Neural progenitor cell (in vitro differentiated cells): ENCODE measurements at regions not wholly inside any gene's neighbourhood (a gene's known extent, or its start where the extent isn't known, plus 50 kb on each side); places are given as distances from the start of the nearest gene placed in this dataset.
"Not testable (repeated sequence)": the region's sequence is repeated elsewhere in the genome, so short reads cannot be mapped to it uniquely, and the experiment has no call there.

ENCODE experiments used
- DNase-seq: peaks from one replicate; pipeline ENCODE4 v3.0.0-alpha.2; 2016; ENCODE audit warnings: low spot score
- H2AFZ ChIP-seq: fragments of 200-600 bp; sonication (generic); replicated peaks from 2 replicates; pipeline ENCODE4 v1.6.1; 2016; ENCODE audit warnings: antibody characterized with exemption
- H3F3A ChIP-seq: fragments of 200-600 bp; sonication (generic); 2 replicates; pipeline ENCODE4 v1.6.1; 2016; ENCODE audit warnings: antibody characterized with exemption, low read depth
- H3K27ac ChIP-seq: fragments of 200-600 bp; sonication (generic); 2 replicates; pipeline ENCODE4 v1.5.1; 2016; ENCODE audit warnings: mild to moderate bottlenecking
- H3K27me3 ChIP-seq: fragments of 200-600 bp; sonication (generic); 2 replicates; pipeline ENCODE4 v1.6.1; 2016; ENCODE audit warnings: mild to moderate bottlenecking, moderate library complexity
- H3K36me3 ChIP-seq: fragments of 200-600 bp; sonication (generic); 2 replicates; pipeline ENCODE4 v1.5.1; 2016
- H3K4me1 ChIP-seq: fragments of 200-600 bp; sonication (generic); 2 replicates; pipeline ENCODE4 v1.6.1; 2016; ENCODE audit warnings: mixed run types
- H3K4me2 ChIP-seq: fragments of 200-600 bp; sonication (generic); 2 replicates; pipeline ENCODE4 v1.6.1; 2016
- H3K4me3 ChIP-seq: fragments of 200-600 bp; sonication (generic); 2 replicates; pipeline ENCODE4 v1.5.1; 2016
- H3K79me2 ChIP-seq: fragments of 200-600 bp; sonication (generic); 2 replicates; pipeline ENCODE4 v1.6.1; 2016; ENCODE audit warnings: low read depth
- H3K9ac ChIP-seq: fragments of 200-600 bp; sonication (generic); 2 replicates; pipeline ENCODE4 v1.6.1; 2016
- H3K9me3 ChIP-seq: fragments of 200-600 bp; sonication (generic); 2 replicates; pipeline ENCODE4 v1.5.1; 2016; ENCODE audit warnings: low read depth
- H4K20me1 ChIP-seq: fragments of 200-600 bp; sonication (generic); 2 replicates; pipeline ENCODE4 v1.6.1; 2016; ENCODE audit warnings: low read depth
- H3K27ac Mint-ChIP-seq: 3 replicates; pipeline ENCODE4 v1.8.0; 2021; ENCODE audit warnings: mixed read lengths
- H3K27me3 Mint-ChIP-seq: 2 replicates; pipeline ENCODE4 v1.8.0; 2022; ENCODE audit warnings: low read depth, mild to moderate bottlenecking, inconsistent platforms, moderate library complexity, mixed read lengths; ENCODE audit not compliant: insufficient read depth
- H3K36me3 Mint-ChIP-seq: 3 replicates; pipeline ENCODE4 v1.8.0; 2021; ENCODE audit warnings: mixed read lengths
- H3K4me1 Mint-ChIP-seq: 3 replicates; pipeline ENCODE4 v1.8.0; 2021; ENCODE audit warnings: mixed read lengths
- H3K4me3 Mint-ChIP-seq: 3 replicates; pipeline ENCODE4 v1.8.0; 2021; ENCODE audit warnings: mild to moderate bottlenecking, moderate library complexity, mixed read lengths
- H3K9me3 Mint-ChIP-seq: 3 replicates; pipeline ENCODE4 v1.8.0; 2020; ENCODE audit warnings: mixed read lengths
- CTCF ChIP-seq: fragments of 200-600 bp; sonication (generic); IDR thresholded peaks from 2 replicates; pipeline ENCODE4 v1.5.1; 2017; ENCODE audit warnings: antibody characterized with exemption, mild to moderate bottlenecking
- EZH2 ChIP-seq: fragments of 200-600 bp; sonication (generic); IDR thresholded peaks from 2 replicates; pipeline ENCODE4 v1.6.1; 2017; ENCODE audit warnings: antibody characterized with exemption, mild to moderate bottlenecking, moderate library complexity
- EZH2phosphoT487 ChIP-seq: fragments of 200-600 bp; sonication (generic); IDR thresholded peaks from 2 replicates; pipeline ENCODE4 v1.6.1; 2017; ENCODE audit warnings: antibody characterized with exemption

- H3K4me2 ChIP-seq, result no peak overlapping the region
- H3K4me3 Mint-ChIP-seq, result no peak overlapping the region
- no peak for DNase-seq
- H3K27me3 Mint-ChIP-seq, result no peaks in the 10 kb centered on the region
- H4K20me1 ChIP-seq, result no peaks in the 10 kb centered on the region
- H3F3A ChIP-seq, result no peaks in the 10 kb centered on the region
- no peaks in the 10 kb centered on the region for H3K36me3 ChIP-seq
- peaks cover 7% of the 10 kb centered on the region for H3K9me3 ChIP-seq
- no peak for TF ChIP-seq EZH2
- no peaks in the 10 kb centered on the region for H3K79me2 ChIP-seq
- H3K4me3 ChIP-seq, result no peak overlapping the region
- H3K36me3 Mint-ChIP-seq, result peaks cover 2% of the 10 kb centered on the region
- H2AFZ ChIP-seq, result no peak overlapping the region
- peaks cover 6% of the 10 kb centered on the region for H3K9me3 Mint-ChIP-seq
- H3K9ac ChIP-seq, result no peak overlapping the region
- no peaks in the 10 kb centered on the region for H3K4me1 Mint-ChIP-seq
- no peak overlapping the region for H3K27ac ChIP-seq
- H3K27ac Mint-ChIP-seq, result no peak overlapping the region
- H3K27me3 ChIP-seq, result no peaks in the 10 kb centered on the region
- no peaks in the 10 kb centered on the region for H3K4me1 ChIP-seq
These were observed 333.6 kb downstream of the GPD2 start for GRCh38 chr2:156769802-156770201.

GRCh38 chr2:156778916-156779315 is 342.7 kb downstream of the GPD2 start:
- Mint-ChIP-seq H3K4me3 (no peak overlapping the region), H3K4me1 (no peaks in the 10 kb centered on the region), H3K9me3 (peaks cover 6% of the 10 kb centered on the region), H3K27ac (no peak overlapping the region), H3K36me3 (no peaks in the 10 kb centered on the region), H3K27me3 (no peaks in the 10 kb centered on the region)
- Histone ChIP-seq H3K4me1 (no peaks in the 10 kb centered on the region), H3F3A (no peaks in the 10 kb centered on the region), H3K27me3 (no peaks in the 10 kb centered on the region), H3K27ac (no peak overlapping the region), H3K9me3 (no peaks in the 10 kb centered on the region), H3K9ac (no peak overlapping the region), H3K36me3 (no peaks in the 10 kb centered on the region), H4K20me1 (no peaks in the 10 kb centered on the region), H3K4me2 (no peak overlapping the region), H3K4me3 (no peak overlapping the region), H3K79me2 (no peaks in the 10 kb centered on the region), H2AFZ (no peak overlapping the region)
- no peak for TF ChIP-seq CTCF
- TF ChIP-seq EZH2phosphoT487, result no peak
- no peak for DNase-seq

- no peak for DNase-seq
- H3K27ac Mint-ChIP-seq, result no peak overlapping the region
- H4K20me1 ChIP-seq, result no peaks in the 10 kb centered on the region
These were observed 343.4 kb downstream of the GPD2 start for GRCh38 chr2:156779416-156780120.

GRCh38 chr2:156781677-156782076 is 345.5 kb downstream of the GPD2 start:
- H3K27me3 ChIP-seq, H3F3A ChIP-seq, H3K36me3 Mint-ChIP-seq, H3K36me3 ChIP-seq, H3K27ac ChIP-seq, H3K9me3 ChIP-seq, H3K9me3 Mint-ChIP-seq, H3K79me2 ChIP-seq, H3K9ac ChIP-seq, H4K20me1 ChIP-seq, H3K4me1 ChIP-seq, H3K4me1 Mint-ChIP-seq, H3K27me3 Mint-ChIP-seq, H2AFZ ChIP-seq, DNase-seq, H3K4me3 Mint-ChIP-seq, H3K4me2 ChIP-seq, H3K4me3 ChIP-seq, H3K27ac Mint-ChIP-seq: not testable (repeated sequence)

More at GRCh38 chr2:156779416-156780120, 343.4 kb downstream of the GPD2 start:
- H2AFZ ChIP-seq, result no peak overlapping the region
- H3K36me3 ChIP-seq, result no peaks in the 10 kb centered on the region
- no peaks in the 10 kb centered on the region for H3K27me3 ChIP-seq
- TF ChIP-seq EZH2 (no peak), CTCF (no peak), EZH2phosphoT487 (no peak)
- H3K27me3 Mint-ChIP-seq, result no peaks in the 10 kb centered on the region
- H3K9ac ChIP-seq, result no peak overlapping the region
- no peak overlapping the region for H3K4me3 Mint-ChIP-seq
- H3K9me3 Mint-ChIP-seq, result peaks cover 6% of the 10 kb centered on the region
- H3F3A ChIP-seq, result no peaks in the 10 kb centered on the region
- H3K4me1 ChIP-seq, result no peaks in the 10 kb centered on the region
- peaks cover 2% of the 10 kb centered on the region for H3K4me1 Mint-ChIP-seq
- no peaks in the 10 kb centered on the region for H3K79me2 ChIP-seq
- no peaks in the 10 kb centered on the region for H3K36me3 Mint-ChIP-seq
- H3K4me3 ChIP-seq, result no peak overlapping the region
- H3K9me3 ChIP-seq, result no peaks in the 10 kb centered on the region
- no peak overlapping the region for H3K4me2 ChIP-seq
- no peak overlapping the region for H3K27ac ChIP-seq
